ENCODE measurements at regions not wholly inside any gene's neighbourhood (a gene's known extent, or its start where the extent isn't known, plus 50 kb on each side); places are given as distances from the start of the nearest gene placed in this dataset.

- Histone ChIP-seq H3K9me3 (no peaks in the 10 kb centered on the region), H3K27me3 (no peaks in the 10 kb centered on the region), H3K36me3 (no peaks in the 10 kb centered on the region), H3K27ac (no peak overlapping the region), H3K4me1 (peaks cover 0 to 10% (median 0%) of the 10 kb centered on the region in 3 donors), H3K4me3 (no peak overlapping the region)
- 91 to 92% methylated on average over 14 of the region's 14 CpGs for WGBS, 2 donors
- no peak for TF ChIP-seq CTCF (IDR thresholded peaks at IDR 0.05)
- no peak for DNase-seq
- FAIRE-seq, result no peak
- intact Hi-C loops (cut with DNase I), result no loop called here
- no peak for ATAC-seq
Observed at GRCh38 chr17:77438241-77439188, 297.7 kb downstream of the SEC14L1 start.

GRCh38 chr17:77439189-77440018 is 298.6 kb downstream of the SEC14L1 start:
- H3K27ac ChIP-seq, result no peak overlapping the region
- no peak for TF ChIP-seq CTCF (IDR thresholded peaks at IDR 0.05)
- FAIRE-seq (no peak), ATAC-seq (no peak), DNase-seq (no peak)
- H3K27me3 ChIP-seq, result no peaks in the 10 kb centered on the region
- no peak overlapping the region for H3K4me3 ChIP-seq
- intact Hi-C loops (cut with DNase I), result no loop called here
- H3K9me3 ChIP-seq, result no peaks in the 10 kb centered on the region
- H3K36me3 ChIP-seq, result no peaks in the 10 kb centered on the region
- WGBS, 2 donors, result 87 to 88% methylated on average over 14 to 15 of the region's 15 CpGs
- H3K4me1 ChIP-seq, result peaks cover 0 to 10% (median 0%) of the 10 kb centered on the region in 3 donors

- ATAC-seq (peak in 3 of 4 donors; percentile 4 to 11 (median 5)), FAIRE-seq (no peak), DNase-seq (no peak)
- no peak for TF ChIP-seq CTCF (IDR thresholded peaks at IDR 0.05)
- H3K27ac ChIP-seq, result peak overlapping the region in 1 of 4 donors; percentile 19
- peaks cover 0 to 14% (median 0%) of the 10 kb centered on the region in 3 donors for H3K4me1 ChIP-seq
- H3K27me3 ChIP-seq, result no peaks in the 10 kb centered on the region
- intact Hi-C loops (cut with DNase I), result no loop called here
- WGBS, 2 donors, result 88 to 93% methylated on average over 12 of the region's 12 CpGs
- H3K9me3 ChIP-seq, result no peaks in the 10 kb centered on the region
- no peaks in the 10 kb centered on the region for H3K36me3 ChIP-seq
- no peak overlapping the region for H3K4me3 ChIP-seq
Observed at GRCh38 chr17:77440560-77440981, 299.8 kb downstream of the SEC14L1 start.

GRCh38 chr17:77441130-77441920 is 300.6 kb downstream of the SEC14L1 start:
- Histone ChIP-seq H3K27ac (peak overlapping the region in 1 of 4 donors; percentile 19), H3K9me3 (no peaks in the 10 kb centered on the region), H3K4me1 (peaks cover 0 to 15% (median 0%) of the 10 kb centered on the region in 3 donors), H3K4me3 (no peak overlapping the region), H3K36me3 (no peaks in the 10 kb centered on the region), H3K27me3 (no peaks in the 10 kb centered on the region)
- no peak for FAIRE-seq
- TF ChIP-seq CTCF (IDR thresholded peaks at IDR 0.05), result no peak
- WGBS, 2 donors, result 84 to 85% methylated on average over 15 of the region's 15 CpGs
- DNase-seq, result no peak
- ATAC-seq, result peak in 3 of 4 donors; percentile 20 to 48 (median 34)
- intact Hi-C loops (cut with DNase I), result no loop called here

All from pancreas (tissue), 10 donors.